Activated T-cell treated with anti-CD3 and anti-CD28 coated beads, Interleukin-2, amount 50 U/mL, for 72 hours (primary cell): ENCODE measurements at regions not wholly inside any gene's neighbourhood (a gene's known extent, or its start where the extent isn't known, plus 50 kb on each side); places are given as distances from the start of the nearest gene placed in this dataset.

Experiments used
- ATAC-seq, 2 donors: fragments of 150-1000 bp; cut with Tn5 transposase; replicated peaks in 1 of 2; 2 replicates each; pipeline ENCODE4 v1.10.0; 2021; ENCODE audit warnings: moderate library complexity in 2 of 2, mild to moderate bottlenecking in 1 of 2
- DNase-seq, 2 donors: peaks; one replicate each; pipeline ENCODE4 v3.0.0; 2021 to 2022; ENCODE audit warnings: mixed read lengths in 1 of 2
- H3K27ac Mint-ChIP-seq: one replicate; pipeline ENCODE4 v1.8.0; 2022; ENCODE audit warnings: mild to moderate bottlenecking, moderate library complexity, mixed read lengths
- H3K27me3 Mint-ChIP-seq: one replicate; pipeline ENCODE4 v1.8.0; 2022; ENCODE audit warnings: low read depth, mixed read lengths
- H3K36me3 Mint-ChIP-seq, 2 donors: one replicate each; pipeline ENCODE4 v1.8.0; 2022; ENCODE audit warnings: mixed read lengths in 2 of 2, mild to moderate bottlenecking in 1 of 2; ENCODE audit not compliant: insufficient read depth in 2 of 2
- H3K4me1 Mint-ChIP-seq: one replicate; pipeline ENCODE4 v1.8.0; 2022; ENCODE audit warnings: low read depth, mixed read lengths
- H3K4me3 Mint-ChIP-seq, 2 donors: one replicate each; pipeline ENCODE4 v1.8.0; 2022; ENCODE audit warnings: mild to moderate bottlenecking in 2 of 2, mixed read lengths in 2 of 2, moderate library complexity in 2 of 2
- H3K9me3 Mint-ChIP-seq, 2 donors: one replicate each; pipeline ENCODE4 v1.8.0; 2022; ENCODE audit warnings: mixed read lengths in 2 of 2

- H3K27me3 Mint-ChIP-seq: no peaks in the 10 kb centered on the region
- DNase-seq: no peak
- H3K4me3 Mint-ChIP-seq: no peak overlapping the region
- H3K9me3 Mint-ChIP-seq: peaks cover 2 to 3% of the 10 kb centered on the region in 2 donors
- H3K4me1 Mint-ChIP-seq: no peaks in the 10 kb centered on the region
- ATAC-seq: no peak
- no peak overlapping the region for H3K27ac Mint-ChIP-seq
- no peaks in the 10 kb centered on the region for H3K36me3 Mint-ChIP-seq
Observed at GRCh38 chr6:67248077-67248476, 1387.0 kb upstream of the ADGRB3 start.

GRCh38 chr6:67244037-67244436 lies 1391.0 kb upstream of the ADGRB3 start:
- Mint-ChIP-seq H3K27ac (no peak overlapping the region), H3K4me3 (no peak overlapping the region), H3K9me3 (peaks cover 2 to 3% of the 10 kb centered on the region in 2 donors), H3K27me3 (no peaks in the 10 kb centered on the region), H3K4me1 (no peaks in the 10 kb centered on the region), H3K36me3 (no peaks in the 10 kb centered on the region)
- ATAC-seq (no peak), DNase-seq (no peak)

GRCh38 chr6:67237277-67237676 lies 1397.8 kb upstream of the ADGRB3 start:
- DNase-seq (no peak), ATAC-seq (no peak)
- Mint-ChIP-seq H3K27ac (no peak overlapping the region), H3K4me1 (no peaks in the 10 kb centered on the region), H3K36me3 (no peaks in the 10 kb centered on the region), H3K9me3 (no peaks in the 10 kb centered on the region), H3K27me3 (no peaks in the 10 kb centered on the region), H3K4me3 (no peak overlapping the region)

- H3K36me3 Mint-ChIP-seq: peaks cover 0 to 1% of the 10 kb centered on the region in 2 donors
- no peaks in the 10 kb centered on the region for H3K27me3 Mint-ChIP-seq
- no peaks in the 10 kb centered on the region for H3K4me1 Mint-ChIP-seq
- H3K9me3 Mint-ChIP-seq: peaks cover 1 to 4% of the 10 kb centered on the region in 2 donors
- no peak overlapping the region for H3K27ac Mint-ChIP-seq
- no peak overlapping the region for H3K4me3 Mint-ChIP-seq
- ATAC-seq: no peak
- no peak for DNase-seq
Observed at GRCh38 chr6:67231092-67231491, 1404.0 kb upstream of the ADGRB3 start.

- Mint-ChIP-seq H3K27me3 (no peaks in the 10 kb centered on the region), H3K27ac (no peak overlapping the region), H3K4me1 (no peaks in the 10 kb centered on the region), H3K36me3 (peaks cover 0 to 3% of the 10 kb centered on the region in 2 donors), H3K9me3 (peaks cover 10 to 12% of the 10 kb centered on the region in 2 donors), H3K4me3 (no peak overlapping the region)
- DNase-seq: no peak
- no peak for ATAC-seq
Observed at GRCh38 chr6:67224989-67225388, 1410.1 kb upstream of the ADGRB3 start.

GRCh38 chr6:67221226-67221625 lies 1413.9 kb upstream of the ADGRB3 start:
- no peak for ATAC-seq
- Mint-ChIP-seq H3K27ac (no peak overlapping the region), H3K27me3 (no peaks in the 10 kb centered on the region), H3K36me3 (peaks cover 0 to 1% of the 10 kb centered on the region in 2 donors), H3K4me3 (no peak overlapping the region), H3K4me1 (no peaks in the 10 kb centered on the region), H3K9me3 (peaks cover 14% of the 10 kb centered on the region in 2 donors)
- no peak for DNase-seq

GRCh38 chr6:67219346-67219745 lies 1415.7 kb upstream of the ADGRB3 start:
- no peaks in the 10 kb centered on the region for H3K4me1 Mint-ChIP-seq
- no peak for ATAC-seq
- no peaks in the 10 kb centered on the region for H3K27me3 Mint-ChIP-seq
- peaks cover 0 to 1% of the 10 kb centered on the region in 2 donors for H3K36me3 Mint-ChIP-seq
- no peak for DNase-seq
- H3K4me3 Mint-ChIP-seq: no peak overlapping the region
- no peak overlapping the region for H3K27ac Mint-ChIP-seq
- peaks cover 14% of the 10 kb centered on the region in 2 donors for H3K9me3 Mint-ChIP-seq

- DNase-seq: no peak
- Mint-ChIP-seq H3K36me3 (no peaks in the 10 kb centered on the region), H3K4me3 (no peak overlapping the region), H3K9me3 (peaks cover 0 to 3% of the 10 kb centered on the region in 2 donors), H3K27me3 (no peaks in the 10 kb centered on the region), H3K27ac (no peak overlapping the region), H3K4me1 (no peaks in the 10 kb centered on the region)
- ATAC-seq: no peak
Observed at GRCh38 chr6:67212584-67212983, 1422.5 kb upstream of the ADGRB3 start.

- ATAC-seq (no peak), DNase-seq (no peak)
- no peaks in the 10 kb centered on the region for H3K9me3 Mint-ChIP-seq
- H3K36me3 Mint-ChIP-seq: peaks cover 0 to 2% of the 10 kb centered on the region in 2 donors
- no peak overlapping the region for H3K4me3 Mint-ChIP-seq
- H3K4me1 Mint-ChIP-seq: no peaks in the 10 kb centered on the region
- no peaks in the 10 kb centered on the region for H3K27me3 Mint-ChIP-seq
- no peak overlapping the region for H3K27ac Mint-ChIP-seq
Observed at GRCh38 chr6:67210450-67210849, 1424.6 kb upstream of the ADGRB3 start.

- Mint-ChIP-seq H3K4me1 (no peaks in the 10 kb centered on the region), H3K4me3 (no peak overlapping the region)
- no peak for ATAC-seq
Observed at GRCh38 chr6:67201563-67201962, 1433.5 kb upstream of the ADGRB3 start.

GRCh38 chr6:67200626-67201403 lies 1434.3 kb upstream of the ADGRB3 start:
- no peaks in the 10 kb centered on the region for H3K4me1 Mint-ChIP-seq
- peaks cover 0 to 7% of the 10 kb centered on the region in 2 donors for H3K36me3 Mint-ChIP-seq
- H3K4me3 Mint-ChIP-seq: no peak overlapping the region
- H3K9me3 Mint-ChIP-seq: peaks cover 1 to 14% of the 10 kb centered on the region in 2 donors
- ATAC-seq: no peak
- no peak overlapping the region for H3K27ac Mint-ChIP-seq
- H3K27me3 Mint-ChIP-seq: no peaks in the 10 kb centered on the region
- no peak for DNase-seq

More at GRCh38 chr6:67201563-67201962, 1433.5 kb upstream of the ADGRB3 start:
- H3K27ac Mint-ChIP-seq: no peak overlapping the region
- no peak for DNase-seq
- no peaks in the 10 kb centered on the region for H3K27me3 Mint-ChIP-seq
- H3K9me3 Mint-ChIP-seq: peaks cover 1 to 12% of the 10 kb centered on the region in 2 donors
- peaks cover 0 to 7% of the 10 kb centered on the region in 2 donors for H3K36me3 Mint-ChIP-seq

- DNase-seq: no peak
- no peak for ATAC-seq
- H3K9me3 Mint-ChIP-seq: peaks cover 1 to 16% of the 10 kb centered on the region in 2 donors
- no peak overlapping the region for H3K4me3 Mint-ChIP-seq
- peaks cover 0 to 5% of the 10 kb centered on the region in 2 donors for H3K36me3 Mint-ChIP-seq
- H3K4me1 Mint-ChIP-seq: no peaks in the 10 kb centered on the region
- H3K27ac Mint-ChIP-seq: no peak overlapping the region
- no peaks in the 10 kb centered on the region for H3K27me3 Mint-ChIP-seq
Observed at GRCh38 chr6:67199425-67199824, 1435.7 kb upstream of the ADGRB3 start.

GRCh38 chr6:67190733-67191132 lies 1444.3 kb upstream of the ADGRB3 start:
- H3K4me1 Mint-ChIP-seq: no peaks in the 10 kb centered on the region
- no peak overlapping the region for H3K27ac Mint-ChIP-seq
- H3K27me3 Mint-ChIP-seq: no peaks in the 10 kb centered on the region
- H3K36me3 Mint-ChIP-seq: no peaks in the 10 kb centered on the region
- DNase-seq: no peak
- ATAC-seq: no peak
- H3K4me3 Mint-ChIP-seq: no peak overlapping the region
- H3K9me3 Mint-ChIP-seq: peaks cover 4 to 8% of the 10 kb centered on the region in 2 donors

GRCh38 chr6:67184405-67184804 lies 1450.7 kb upstream of the ADGRB3 start:
- Mint-ChIP-seq H3K4me1 (no peaks in the 10 kb centered on the region), H3K27ac (no peak overlapping the region), H3K4me3 (no peak overlapping the region), H3K27me3 (no peaks in the 10 kb centered on the region), H3K36me3 (no peaks in the 10 kb centered on the region), H3K9me3 (peaks cover 0 to 4% of the 10 kb centered on the region in 2 donors)
- no peak for DNase-seq
- no peak for ATAC-seq
